Sigmoid colon (tissue), 4 donors: ENCODE measurements at regions not wholly inside any gene's neighbourhood (a gene's known extent, or its start where the extent isn't known, plus 50 kb on each side); places are given as distances from the start of the nearest gene placed in this dataset.

ENCODE experiments used
- CTCF ChIP-seq, 4 experiments: fragments of 450-650 bp in 3 of 4; fragments of 200-600 bp in 1 of 4; IDR thresholded peaks; one replicate each; pipeline ENCODE4 v1.5.1; 2016 to 2019; ENCODE audit warnings: antibody characterized with exemption in 4 of 4, mild to moderate bottlenecking in 3 of 4, moderate library complexity in 2 of 4
- POLR2AphosphoS5 ChIP-seq, 4 donors: sonication (generic); formaldehyde crosslinking; IDR thresholded peaks; one replicate each; pipeline ENCODE4 v1.6.1; 2017; ENCODE audit warnings: antibody characterized with exemption in 4 of 4

DNA sequence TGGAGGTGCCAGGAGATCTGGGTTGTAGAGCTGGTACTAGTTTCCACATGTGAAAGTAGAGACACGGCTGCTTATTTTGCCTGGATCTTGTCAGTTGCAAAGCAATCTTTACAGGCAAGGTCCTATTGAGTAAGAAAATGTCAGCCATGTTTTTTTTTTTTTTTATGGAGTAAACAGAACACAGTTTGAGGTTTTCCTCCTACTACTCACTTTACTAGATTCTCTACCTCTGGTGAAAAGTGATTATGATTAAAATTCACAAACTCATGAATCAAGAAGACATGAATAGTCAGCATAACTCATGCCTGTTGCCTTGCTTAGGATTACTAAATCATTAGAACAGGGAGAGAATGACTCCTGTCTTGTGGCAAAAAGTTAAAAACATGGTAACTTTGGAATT is 70.1 kb upstream of the PNPT1 start:
- TF ChIP-seq CTCF (IDR thresholded peaks at IDR 0.05), result no peak
- no peak for TF ChIP-seq POLR2AphosphoS5 (IDR thresholded peaks at IDR 0.05)
